ENCODE measurements at regions not wholly inside any gene's neighbourhood (a gene's known extent, or its start where the extent isn't known, plus 50 kb on each side); places are given as distances from the start of the nearest gene placed in this dataset.

DNA sequence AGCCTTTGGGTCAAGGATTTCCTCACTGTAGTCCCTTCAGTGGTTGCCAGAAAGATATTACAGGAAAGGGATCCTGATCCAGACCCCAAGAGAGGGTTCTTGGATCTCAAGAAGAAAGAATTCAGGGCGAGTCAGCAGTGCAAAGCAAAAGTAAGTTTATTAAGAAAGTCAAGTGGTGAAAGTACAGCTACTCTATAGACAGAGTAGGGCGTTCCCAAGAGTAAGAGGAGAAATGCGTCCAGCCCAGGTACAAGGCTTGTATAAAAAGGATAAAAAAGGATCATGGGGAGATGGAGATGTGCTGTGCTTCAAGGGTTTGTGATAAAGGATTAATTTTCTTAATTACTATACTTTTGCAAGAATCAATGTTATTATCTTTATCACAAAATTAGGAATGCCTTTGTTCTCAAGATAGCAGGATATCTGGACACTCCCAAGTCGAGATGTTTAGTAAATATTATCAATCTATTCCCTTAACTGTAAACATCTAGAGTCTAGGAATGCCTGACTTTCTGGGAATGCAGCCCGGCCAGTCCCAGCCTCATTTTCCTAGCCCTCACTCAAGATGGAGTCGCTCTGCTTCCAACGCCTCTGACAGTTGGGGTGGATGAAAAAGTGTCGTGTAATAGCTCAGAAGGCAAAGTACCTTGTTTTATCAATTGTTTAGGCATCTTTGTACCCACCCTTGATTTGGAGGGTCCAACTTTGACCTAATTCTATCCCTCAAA, 360.7 kb downstream of the GPM6A start:
- no peak for DNase-seq (ENCODE audit: low read depth, low spot score)
- no peak for TF ChIP-seq CTCF (IDR thresholded peaks at IDR 0.05; ENCODE audit: insufficient read depth, low read length, missing control alignments)
- no peak overlapping the region for H3K4me3 ChIP-seq (ENCODE audit: low read depth, low read length)
- ChIA-PET CTCF (no interaction called here), POLR2A (no interaction called here)

DNA sequence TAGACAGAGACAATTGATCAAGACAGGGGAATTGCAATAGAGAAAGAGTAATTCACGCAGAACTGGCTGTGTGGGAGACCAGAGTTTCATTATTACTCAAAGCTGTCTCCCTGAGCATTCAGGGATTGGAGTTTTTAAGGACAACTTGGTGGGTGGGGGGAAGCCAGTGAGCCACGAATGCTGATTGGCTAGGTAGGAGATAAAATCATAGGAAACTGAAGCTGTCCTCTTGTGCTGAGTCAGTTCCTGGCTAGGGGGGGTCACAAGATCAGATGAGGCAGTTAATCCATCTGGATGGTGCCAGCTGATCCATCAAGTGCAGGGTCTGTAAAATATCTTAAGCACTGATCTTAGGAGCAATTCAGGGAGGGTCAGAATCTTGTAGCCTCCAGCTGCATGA, 358.6 kb downstream of the GPM6A start:
- ChIA-PET CTCF (no interaction called here), POLR2A (no interaction called here)
- H3K4me3 ChIP-seq (ENCODE audit: low read depth, low read length) = no peak overlapping the region
- DNase-seq (ENCODE audit: low read depth, low spot score) = no peak
- no peak for TF ChIP-seq CTCF (IDR thresholded peaks at IDR 0.05; ENCODE audit: insufficient read depth, low read length, missing control alignments)

GRCh38 chr4:175456131-175456530, 355.9 kb downstream of the GPM6A start:
- no peak for TF ChIP-seq CTCF (IDR thresholded peaks at IDR 0.05; ENCODE audit: insufficient read depth, low read length, missing control alignments)
- ChIA-PET POLR2A (no interaction called here), CTCF (no interaction called here)
- no peak for DNase-seq (ENCODE audit: low read depth, low spot score)
- no peak overlapping the region for H3K4me3 ChIP-seq (ENCODE audit: low read depth, low read length)

- no peak for TF ChIP-seq CTCF (IDR thresholded peaks at IDR 0.05; ENCODE audit: insufficient read depth, low read length, missing control alignments)
- CTCF ChIA-PET = no interaction called here
- H3K4me3 ChIP-seq (ENCODE audit: low read depth, low read length) = no peak overlapping the region
- no peak for DNase-seq (ENCODE audit: low read depth, low spot score)
- POLR2A ChIA-PET = no interaction called here
Measured at GRCh38 chr4:175457956-175458355, 354.1 kb downstream of the GPM6A start.

DNA sequence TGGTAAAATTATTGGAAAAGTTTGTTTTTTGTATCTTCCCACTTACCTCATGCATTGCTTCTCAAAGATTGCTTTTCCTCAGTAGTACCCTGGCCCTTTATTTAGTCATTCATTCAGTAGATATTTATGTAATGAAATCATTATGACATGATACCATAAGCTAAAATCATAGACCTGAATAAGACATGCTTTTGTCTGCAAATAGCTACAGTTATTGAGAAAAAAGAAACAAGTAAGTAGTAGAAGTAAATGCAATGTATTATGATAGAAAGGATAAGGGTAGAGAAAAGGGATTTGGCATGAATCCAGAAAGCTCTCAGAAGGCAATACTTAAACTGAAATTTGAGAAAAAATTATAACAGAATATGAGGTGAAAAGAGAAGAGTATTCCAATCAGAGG, 352.5 kb downstream of the GPM6A start:
- TF ChIP-seq CTCF (IDR thresholded peaks at IDR 0.05; ENCODE audit: insufficient read depth, low read length, missing control alignments) = no peak
- POLR2A ChIA-PET = no interaction called here
- DNase-seq (ENCODE audit: low read depth, low spot score) = no peak
- CTCF ChIA-PET = no interaction called here
- no peak overlapping the region for H3K4me3 ChIP-seq (ENCODE audit: low read depth, low read length)

DNA sequence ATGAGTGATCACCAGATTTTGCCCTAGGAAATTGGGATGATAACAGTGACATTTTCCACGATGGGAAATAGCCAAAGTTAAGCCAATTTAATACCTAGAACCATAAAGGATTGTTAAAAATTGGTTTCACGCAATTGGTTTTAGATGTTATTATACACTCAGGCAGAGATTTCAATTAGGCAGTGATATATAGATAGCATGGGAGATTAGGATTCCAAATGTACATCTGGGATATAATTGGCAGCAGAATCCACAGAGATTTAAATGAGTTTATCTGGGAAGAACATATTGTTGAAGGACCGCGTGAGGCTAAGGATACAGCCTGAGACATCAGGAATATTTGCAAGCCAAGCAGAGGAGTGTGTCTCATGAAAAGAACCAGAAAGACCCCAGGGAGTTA, 351.6 kb downstream of the GPM6A start:
- no peak overlapping the region for H3K4me3 ChIP-seq (ENCODE audit: low read depth, low read length)
- no peak for DNase-seq (ENCODE audit: low read depth, low spot score)
- TF ChIP-seq CTCF (IDR thresholded peaks at IDR 0.05; ENCODE audit: insufficient read depth, low read length, missing control alignments) = no peak
- ChIA-PET CTCF (no interaction called here), POLR2A (no interaction called here)
